GM21529 (cell line): ENCODE measurements at regions not wholly inside any gene's neighbourhood (a gene's known extent, or its start where the extent isn't known, plus 50 kb on each side); places are given as distances from the start of the nearest gene placed in this dataset.

Experiments used
- ATAC-seq: cut with Tn5 transposase; IDR thresholded peaks from one replicate; pipeline ENCODE4 v1.9.1; 2021; ENCODE audit not compliant: unreplicated experiment

DNA sequence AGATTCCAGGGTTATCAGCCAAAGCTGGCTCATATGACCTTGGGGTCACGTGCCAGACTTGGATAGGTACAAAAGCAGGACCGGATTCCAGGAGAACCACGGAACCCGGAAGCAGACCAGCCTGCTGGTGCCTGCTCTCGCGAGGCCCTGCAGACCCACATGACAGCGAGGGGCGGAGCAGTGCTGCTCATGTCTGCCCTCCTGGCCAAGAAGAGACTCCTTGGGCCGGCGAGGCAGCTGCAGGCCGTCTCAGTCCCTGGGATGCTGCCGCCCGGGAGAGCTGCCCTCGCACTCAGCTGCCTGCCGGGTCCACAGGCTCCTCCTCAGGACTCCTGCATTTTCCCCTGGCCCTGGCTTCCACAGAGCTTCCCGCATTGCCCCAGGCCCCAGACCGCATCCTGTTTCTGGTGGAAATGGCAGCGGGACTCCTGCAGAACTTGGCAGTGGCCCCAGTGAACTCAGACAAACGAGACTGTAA is 739.5 kb downstream of the SOCS6 start:
- no peak for ATAC-seq

DNA sequence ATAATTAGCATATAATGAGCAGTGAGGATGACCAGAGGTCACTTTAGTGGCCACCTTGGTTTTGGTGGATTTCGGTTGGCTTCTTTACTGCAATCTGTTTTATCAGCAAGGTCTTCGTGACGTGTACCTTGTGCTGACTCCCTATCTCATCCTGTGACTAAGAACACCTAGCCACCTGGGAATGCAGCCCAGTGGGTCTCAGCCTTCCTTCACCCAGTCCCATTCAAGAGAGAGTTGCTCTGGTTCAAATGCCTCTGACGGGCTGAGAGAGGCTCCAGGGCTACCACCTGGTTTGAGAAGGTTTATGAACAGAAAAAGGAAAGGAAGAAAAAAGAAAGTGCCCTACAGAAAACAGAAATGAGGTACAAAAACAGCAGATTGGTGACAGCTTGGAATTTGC is 738.7 kb downstream of the SOCS6 start:
- ATAC-seq, result no peak

DNA sequence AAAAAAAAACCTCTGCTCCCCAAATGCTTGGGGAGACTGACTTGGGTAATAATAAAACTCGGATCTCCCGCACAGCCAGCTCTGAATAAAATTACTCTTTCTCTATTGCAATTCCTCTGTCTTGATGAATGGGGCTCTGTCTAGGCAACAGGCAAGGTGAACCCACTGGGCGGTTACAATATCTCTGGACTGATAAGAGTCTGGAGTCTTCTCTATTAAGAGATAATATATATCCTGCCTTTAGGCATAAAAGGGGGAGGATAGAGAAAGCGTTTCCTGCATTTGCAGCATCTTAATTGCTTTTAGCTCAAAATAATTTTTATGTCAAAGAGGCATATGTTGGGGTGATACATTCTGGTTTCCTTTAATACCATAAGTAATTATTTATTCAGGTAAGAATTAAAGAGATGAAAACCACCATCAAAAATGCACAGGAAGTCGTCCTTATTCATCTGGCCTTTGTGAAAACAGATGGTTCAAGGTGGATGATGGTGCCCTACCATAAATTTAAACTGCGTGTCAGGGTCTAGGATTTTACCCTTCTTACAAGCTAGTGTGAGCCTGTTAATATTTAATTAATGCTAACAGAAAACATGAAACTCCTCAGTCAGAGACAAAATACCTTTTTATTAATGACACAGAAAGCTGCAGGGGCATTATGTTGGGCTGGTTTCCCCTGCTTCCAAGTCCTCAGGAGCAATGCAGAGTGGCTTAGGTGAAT is 736.8 kb downstream of the SOCS6 start:
- no peak for ATAC-seq

GRCh38 chr18:71022389-71022788 is 733.5 kb downstream of the SOCS6 start:
- no peak for ATAC-seq

- no peak for ATAC-seq
These were observed 732.2 kb downstream of the SOCS6 start for GRCh38 chr18:71021030-71021362.

DNA sequence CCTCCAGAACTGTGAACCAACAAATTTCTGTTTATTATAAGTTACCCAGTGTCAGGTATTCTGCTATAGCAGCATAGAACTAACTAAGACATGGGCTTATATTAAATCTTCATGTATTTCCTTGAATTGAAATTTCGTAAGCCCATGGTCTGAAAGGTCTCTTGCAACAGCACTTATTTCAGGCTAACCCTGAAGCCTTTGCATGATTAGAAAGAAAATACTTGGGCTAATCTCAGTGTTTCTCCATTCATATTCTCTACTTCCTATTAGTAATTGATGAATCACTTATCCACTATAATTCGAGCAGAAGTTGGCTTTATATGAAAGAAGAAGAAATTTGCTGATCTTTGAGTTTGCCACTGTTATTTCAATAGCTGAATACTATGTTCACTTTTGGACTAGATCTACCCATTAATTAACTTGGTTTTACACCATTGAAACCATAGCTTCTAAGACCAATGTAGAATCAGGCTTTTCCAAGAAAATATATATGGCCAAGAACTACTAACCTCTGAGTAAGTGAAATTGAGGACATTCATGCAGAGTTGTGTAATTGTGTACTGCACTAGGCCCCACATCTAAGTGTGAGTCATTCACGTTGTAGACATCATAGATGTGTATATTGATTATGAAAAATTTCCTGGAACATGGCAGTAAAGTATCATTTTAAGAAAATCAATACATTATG is 731.6 kb downstream of the SOCS6 start:
- no peak for ATAC-seq

- no peak for ATAC-seq
These were observed 730.0 kb downstream of the SOCS6 start for GRCh38 chr18:71018816-71019215.

DNA sequence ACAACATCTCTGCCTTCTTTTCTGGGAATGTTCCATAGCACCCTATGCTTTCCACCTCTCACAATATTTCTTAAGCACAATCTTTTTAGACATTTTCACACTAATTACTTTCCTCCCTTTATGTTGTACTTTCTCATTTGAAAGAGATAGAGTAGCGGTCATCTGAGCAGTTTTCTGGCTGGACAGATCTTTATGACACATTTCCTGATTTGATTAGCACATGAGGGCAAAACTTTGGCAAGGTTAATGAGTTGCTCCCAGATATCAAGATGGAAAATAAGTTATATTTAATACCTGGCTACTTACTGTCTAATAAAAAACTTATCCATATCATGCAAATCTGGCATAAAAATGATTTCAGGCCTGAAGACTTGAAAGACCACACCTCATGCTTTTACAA is 723.9 kb downstream of the SOCS6 start:
- no peak for ATAC-seq

DNA sequence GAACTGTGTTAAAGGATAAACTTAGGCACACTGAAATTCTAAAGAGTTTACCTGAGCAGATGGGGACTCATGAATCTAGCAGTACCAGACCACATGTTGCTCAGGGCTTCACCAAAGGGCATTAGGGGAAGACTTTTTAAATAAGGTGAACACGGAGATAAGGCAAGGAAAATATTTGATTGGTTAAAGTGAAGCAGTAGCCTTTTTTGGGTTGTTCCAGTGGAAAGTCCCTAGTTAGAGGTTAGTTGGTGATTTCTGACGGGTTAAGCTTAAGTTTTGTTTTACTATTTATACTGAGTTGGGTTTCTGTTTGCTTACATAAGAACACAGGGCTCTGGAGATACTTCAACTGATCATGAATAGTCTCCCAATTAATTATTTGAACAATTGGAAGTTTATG is 722.5 kb downstream of the SOCS6 start:
- ATAC-seq, result no peak

DNA sequence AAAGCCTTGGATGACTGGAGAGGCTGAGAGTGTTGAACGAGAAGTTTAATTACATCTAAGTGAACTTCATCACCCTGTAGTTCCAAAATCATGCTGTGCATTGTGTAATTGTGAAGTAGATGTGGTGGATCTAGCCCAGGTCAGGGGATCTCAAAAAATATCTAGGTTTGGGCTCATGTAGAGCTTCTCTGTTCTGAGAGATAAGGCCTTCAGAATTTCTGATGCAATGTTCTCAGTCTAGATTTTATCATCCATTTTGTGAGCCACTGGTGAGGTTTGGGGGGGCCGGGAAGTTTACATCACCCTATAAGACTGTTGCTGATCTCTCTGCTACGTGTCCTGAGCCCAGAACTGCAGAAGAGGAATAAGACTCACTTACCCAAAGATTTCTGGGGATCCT is 719.4 kb downstream of the SOCS6 start:
- no peak for ATAC-seq

DNA sequence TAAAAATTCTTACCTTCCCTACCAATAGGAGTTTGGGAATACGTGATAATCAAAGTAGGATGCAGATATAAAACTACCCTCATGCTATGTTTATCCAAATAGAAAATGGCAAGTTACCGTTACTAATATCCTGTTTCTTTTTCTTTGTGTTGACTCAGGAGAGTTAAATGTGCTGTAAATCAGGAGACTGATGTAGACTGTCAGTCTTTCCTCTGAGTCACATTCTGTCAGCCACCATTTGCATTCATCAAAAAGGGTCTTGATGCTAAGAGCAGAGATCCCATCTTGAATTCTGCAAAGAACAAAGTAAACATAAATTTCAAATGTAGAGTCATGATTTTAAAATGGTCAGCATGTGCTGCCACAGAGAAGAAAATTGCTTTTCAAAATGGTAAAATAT is 712.8 kb downstream of the SOCS6 start:
- ATAC-seq, result no peak

DNA sequence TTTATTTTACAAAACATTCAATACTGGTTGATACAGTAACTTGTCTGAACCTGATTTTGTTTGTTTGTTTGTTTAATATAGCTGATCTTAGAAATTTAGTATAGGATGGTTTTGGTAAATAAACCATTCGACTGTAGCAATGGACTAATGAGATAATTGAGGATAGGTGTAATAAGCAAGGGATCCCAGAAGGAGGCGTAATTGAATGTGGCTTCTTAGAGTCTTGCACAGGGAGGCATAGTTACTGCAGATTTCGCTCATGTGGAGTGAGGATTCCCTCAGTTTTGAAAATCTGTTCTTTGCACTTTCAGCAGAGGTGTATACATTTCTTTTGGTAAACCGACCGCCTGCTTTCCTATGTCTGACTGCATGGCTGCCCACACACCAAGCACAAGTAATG is 709.6 kb downstream of the SOCS6 start:
- ATAC-seq, result no peak

GRCh38 chr18:70994116-70994515 is 705.3 kb downstream of the SOCS6 start:
- no peak for ATAC-seq

DNA sequence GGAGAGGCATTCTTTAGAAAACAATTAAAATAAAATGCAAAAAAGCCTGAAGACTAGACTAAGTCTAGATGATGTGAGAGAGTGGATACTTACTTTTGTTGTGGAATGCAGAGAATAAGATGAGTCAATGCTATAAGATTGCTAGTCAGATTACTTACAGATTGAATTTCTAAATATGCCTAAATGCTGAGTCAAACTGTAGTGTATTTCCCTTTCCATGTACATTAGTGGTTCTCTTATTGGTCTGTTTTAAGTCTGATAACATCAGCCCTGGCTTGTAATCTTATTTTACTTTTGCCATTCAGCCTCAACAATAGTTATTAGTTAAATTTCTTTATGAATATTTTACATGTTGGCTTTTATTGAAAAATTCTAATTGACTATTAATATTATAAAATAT is 702.7 kb downstream of the SOCS6 start:
- no peak for ATAC-seq

- ATAC-seq, result no peak
These were observed 697.1 kb downstream of the SOCS6 start for GRCh38 chr18:70985948-70986347.

DNA sequence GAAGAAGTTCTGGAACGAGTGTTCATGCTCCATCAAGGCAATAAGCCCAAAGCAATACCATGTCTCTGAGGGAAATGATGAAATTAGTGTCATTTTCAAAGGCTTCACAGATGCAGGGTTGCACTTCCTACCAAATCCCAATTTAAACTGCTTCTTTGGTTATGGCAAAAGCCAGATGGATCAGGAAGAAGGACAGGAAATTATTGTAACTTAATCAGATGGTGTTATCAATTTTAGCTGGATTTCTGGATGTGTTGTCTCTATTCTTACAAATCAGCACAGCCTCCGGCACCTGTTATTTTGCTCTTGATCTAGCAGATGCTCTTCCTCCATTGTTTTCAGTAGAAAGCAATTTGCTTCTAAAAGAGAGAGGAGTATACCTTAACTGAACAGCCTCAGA is 693.4 kb downstream of the SOCS6 start:
- no peak for ATAC-seq

GRCh38 chr18:70981400-70982140 is 692.7 kb downstream of the SOCS6 start:
- no peak for ATAC-seq

- no peak for ATAC-seq
These were observed 684.8 kb downstream of the SOCS6 start for GRCh38 chr18:70973626-70974025.

GRCh38 chr18:70966419-70966818 is 677.6 kb downstream of the SOCS6 start:
- no peak for ATAC-seq

DNA sequence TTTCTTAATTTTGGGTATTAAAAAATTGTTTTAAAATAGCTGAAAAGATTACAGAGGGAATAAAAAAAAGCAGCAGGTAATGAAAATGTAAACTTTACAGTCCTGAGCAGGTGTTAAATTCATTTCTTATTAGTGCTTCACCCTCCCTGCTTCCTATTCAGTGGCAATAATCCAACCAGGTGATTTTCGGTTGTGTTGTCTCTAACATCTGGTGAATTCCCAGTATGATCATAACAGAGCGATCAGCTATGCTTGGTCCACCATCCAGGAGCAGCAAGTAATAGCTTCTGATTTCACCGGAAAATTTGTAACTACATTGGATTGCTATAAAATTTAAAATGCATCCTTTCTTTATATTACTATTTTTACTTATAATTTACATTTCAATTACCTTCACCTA is 673.1 kb downstream of the SOCS6 start:
- ATAC-seq, result no peak

GRCh38 chr18:70956554-70956953 is 667.7 kb downstream of the SOCS6 start:
- no peak for ATAC-seq

GRCh38 chr18:70936160-70936559 is 647.3 kb downstream of the SOCS6 start:
- no peak for ATAC-seq
